Karpas-422 (cell line): ENCODE measurements at regions not wholly inside any gene's neighbourhood (a gene's known extent, or its start where the extent isn't known, plus 50 kb on each side); places are given as distances from the start of the nearest gene placed in this dataset.

Experiments
- DNase-seq: peaks from one replicate; pipeline ENCODE4 v3.0.0-alpha.2; 2015
- H2AFZ ChIP-seq: fragments of 200-600 bp; sonication (generic); 2 replicates; pipeline ENCODE4 v1.6.1; 2014; ENCODE audit warnings: antibody characterized with exemption, low read length, mixed read lengths
- H3K27ac ChIP-seq: fragments of 200-600 bp; sonication (generic); 2 replicates; pipeline ENCODE4 v1.5.1; 2014; ENCODE audit warnings: mild to moderate bottlenecking, low read length, moderate library complexity
- H3K27me3 ChIP-seq: fragments of 200-600 bp; sonication (generic); 2 replicates; pipeline ENCODE4 v1.6.1; 2014; ENCODE audit warnings: low read length, mixed read lengths
- H3K36me3 ChIP-seq: fragments of 200-600 bp; sonication (generic); 2 replicates; pipeline ENCODE4 v1.6.1; 2014; ENCODE audit warnings: low read length, mixed read lengths; ENCODE audit not compliant: insufficient read depth
- H3K4me1 ChIP-seq: fragments of 200-600 bp; sonication (generic); 2 replicates; pipeline ENCODE4 v1.6.1; 2014; ENCODE audit warnings: mild to moderate bottlenecking, low read length, mixed read lengths
- H3K4me2 ChIP-seq: fragments of 200-600 bp; sonication (generic); 2 replicates; pipeline ENCODE4 v1.6.1; 2014; ENCODE audit warnings: low read length, low read depth, mild to moderate bottlenecking; ENCODE audit not compliant: poor library complexity, severe bottlenecking
- H3K4me3 ChIP-seq: fragments of 200-600 bp; sonication (generic); 2 replicates; pipeline ENCODE4 v1.5.1; 2014; ENCODE audit warnings: mild to moderate bottlenecking, antibody characterized with exemption, low read length, mixed read lengths
- H3K79me2 ChIP-seq: fragments of 200-600 bp; sonication (generic); 2 replicates; pipeline ENCODE4 v1.6.1; 2014; ENCODE audit warnings: mild to moderate bottlenecking, low read length, mixed read lengths
- H3K9ac ChIP-seq: fragments of 200-600 bp; sonication (generic); 2 replicates; pipeline ENCODE4 v1.6.0; 2014; ENCODE audit warnings: low read length
- H3K9me2 ChIP-seq: fragments of 200-600 bp; sonication (generic), shearing (Covaris generic); replicated peaks from 2 replicates; pipeline ENCODE4 v1.6.0; 2014; ENCODE audit warnings: mild to moderate bottlenecking, low read length, moderate library complexity; ENCODE audit not compliant: insufficient read depth
- H3K9me3 ChIP-seq: fragments of 300-700, 200-600 bp; sonication (generic); 2 replicates; pipeline ENCODE4 v1.6.1; 2014; ENCODE audit warnings: low read length, mixed read lengths
- H4K20me1 ChIP-seq: fragments of 200-600 bp; sonication (generic); 2 replicates; pipeline ENCODE4 v1.6.1; 2014; ENCODE audit warnings: mild to moderate bottlenecking, antibody characterized with exemption, low read length, low read depth; ENCODE audit not compliant: insufficient read depth

- Histone ChIP-seq H3K27ac (no peak overlapping the region), H3K36me3 (no peaks in the 10 kb centered on the region), H2AFZ (no peak overlapping the region), H3K27me3 (no peaks in the 10 kb centered on the region), H3K79me2 (no peaks in the 10 kb centered on the region), H3K4me2 (no peak overlapping the region), H3K9me3 (peaks cover 6% of the 10 kb centered on the region; the same call in 1 of the 2 replicates), H3K4me3 (no peak overlapping the region), H3K9ac (no peak overlapping the region), H3K9me2 (no peaks in the 10 kb centered on the region), H3K4me1 (no peaks in the 10 kb centered on the region), H4K20me1 (no peaks in the 10 kb centered on the region)
- DNase-seq = no peak
Measured at GRCh38 chr5:23627976-23628375, 120.6 kb downstream of the PRDM9 start.

- Histone ChIP-seq H3K79me2 (no peaks in the 10 kb centered on the region), H3K27ac (no peak overlapping the region), H3K9me2 (no peaks in the 10 kb centered on the region), H4K20me1 (no peaks in the 10 kb centered on the region), H3K4me1 (no peaks in the 10 kb centered on the region), H3K27me3 (no peaks in the 10 kb centered on the region), H2AFZ (no peak overlapping the region), H3K36me3 (no peaks in the 10 kb centered on the region), H3K9ac (no peak overlapping the region), H3K9me3 (peaks cover 8% of the 10 kb centered on the region; the same call in 1 of the 2 replicates), H3K4me2 (no peak overlapping the region), H3K4me3 (no peak overlapping the region)
- no peak for DNase-seq
Measured at GRCh38 chr5:23629396-23629795, 122.0 kb downstream of the PRDM9 start.

GRCh38 chr5:23631302-23632045 is 124.1 kb downstream of the PRDM9 start:
- Histone ChIP-seq H3K9ac (no peak overlapping the region), H2AFZ (no peak overlapping the region)

GRCh38 chr5:23635938-23636337 is 128.5 kb downstream of the PRDM9 start:
- H3K9me3 ChIP-seq = peaks cover 19% of the 10 kb centered on the region; the same call in 1 of the 2 replicates
- no peak for DNase-seq
- H3K27ac ChIP-seq = no peak overlapping the region
- H3K79me2 ChIP-seq = no peaks in the 10 kb centered on the region
- H3K4me3 ChIP-seq = no peak overlapping the region
- H3K36me3 ChIP-seq = no peaks in the 10 kb centered on the region
- H4K20me1 ChIP-seq = no peaks in the 10 kb centered on the region
- H3K4me2 ChIP-seq = no peak overlapping the region
- no peaks in the 10 kb centered on the region for H3K9me2 ChIP-seq
- H2AFZ ChIP-seq = no peak overlapping the region
- H3K27me3 ChIP-seq = no peaks in the 10 kb centered on the region
- H3K4me1 ChIP-seq = no peaks in the 10 kb centered on the region
- no peak overlapping the region for H3K9ac ChIP-seq

More at GRCh38 chr5:23631302-23632045, 124.1 kb downstream of the PRDM9 start:
- no peaks in the 10 kb centered on the region for H3K27me3 ChIP-seq
- H4K20me1 ChIP-seq = no peaks in the 10 kb centered on the region
- no peak overlapping the region for H3K4me2 ChIP-seq
- peaks cover 12% of the 10 kb centered on the region; the same call in 1 of the 2 replicates for H3K9me3 ChIP-seq
- H3K4me1 ChIP-seq = no peaks in the 10 kb centered on the region
- H3K36me3 ChIP-seq = no peaks in the 10 kb centered on the region
- no peak overlapping the region for H3K4me3 ChIP-seq
- H3K9me2 ChIP-seq = no peaks in the 10 kb centered on the region
- H3K27ac ChIP-seq = no peak overlapping the region
- no peak for DNase-seq
- no peaks in the 10 kb centered on the region for H3K79me2 ChIP-seq

GRCh38 chr5:23639326-23639725 is 131.9 kb downstream of the PRDM9 start:
- Histone ChIP-seq H3K79me2 (no peaks in the 10 kb centered on the region), H3K36me3 (no peaks in the 10 kb centered on the region), H3K9me2 (no peaks in the 10 kb centered on the region), H3K9ac (no peak overlapping the region), H4K20me1 (no peaks in the 10 kb centered on the region), H3K4me3 (no peak overlapping the region), H3K4me1 (no peaks in the 10 kb centered on the region), H3K27me3 (no peaks in the 10 kb centered on the region), H2AFZ (no peak overlapping the region), H3K4me2 (no peak overlapping the region), H3K27ac (no peak overlapping the region), H3K9me3 (peaks cover 14% of the 10 kb centered on the region; the same call in 1 of the 2 replicates)
- DNase-seq = no peak

- Histone ChIP-seq H3K4me3 (no peak overlapping the region), H3K9me3 (peaks cover 12% of the 10 kb centered on the region; the same call in 1 of the 2 replicates), H3K36me3 (no peaks in the 10 kb centered on the region), H3K27me3 (no peaks in the 10 kb centered on the region), H3K9me2 (0 out of 2 replicates have a peak, but pooled peaks cover 3% of the 10 kb centered on the region), H3K4me2 (no peak overlapping the region), H2AFZ (no peak overlapping the region), H3K4me1 (no peaks in the 10 kb centered on the region), H3K9ac (no peak overlapping the region), H3K79me2 (no peaks in the 10 kb centered on the region), H3K27ac (no peak overlapping the region), H4K20me1 (no peaks in the 10 kb centered on the region)
- no peak for DNase-seq
Measured at GRCh38 chr5:23648656-23649055, 141.2 kb downstream of the PRDM9 start.

GRCh38 chr5:23649594-23649993 is 142.2 kb downstream of the PRDM9 start:
- no peak overlapping the region for H3K27ac ChIP-seq
- H2AFZ ChIP-seq = no peak overlapping the region
- peaks cover 16% of the 10 kb centered on the region; the same call in 1 of the 2 replicates for H3K9me3 ChIP-seq
- H3K4me2 ChIP-seq = no peak overlapping the region
- no peaks in the 10 kb centered on the region for H3K36me3 ChIP-seq
- no peaks in the 10 kb centered on the region for H3K27me3 ChIP-seq
- no peak for DNase-seq
- H3K79me2 ChIP-seq = no peaks in the 10 kb centered on the region
- 0 out of 2 replicates have a peak, but pooled peaks cover 3% of the 10 kb centered on the region for H3K9me2 ChIP-seq
- H3K4me3 ChIP-seq = no peak overlapping the region
- H3K4me1 ChIP-seq = no peaks in the 10 kb centered on the region
- no peaks in the 10 kb centered on the region for H4K20me1 ChIP-seq
- no peak overlapping the region for H3K9ac ChIP-seq

GRCh38 chr5:23655674-23656073 is 148.3 kb downstream of the PRDM9 start:
- Histone ChIP-seq H3K4me2 (no peak overlapping the region), H4K20me1 (no peaks in the 10 kb centered on the region), H3K4me3 (no peak overlapping the region), H3K9me3 (peaks cover 32% of the 10 kb centered on the region), H3K79me2 (no peaks in the 10 kb centered on the region), H3K36me3 (no peaks in the 10 kb centered on the region), H3K4me1 (no peaks in the 10 kb centered on the region), H2AFZ (no peak overlapping the region), H3K9ac (no peak overlapping the region), H3K27ac (no peak overlapping the region), H3K27me3 (no peaks in the 10 kb centered on the region), H3K9me2 (no peaks in the 10 kb centered on the region)
- no peak for DNase-seq
